IMR-90 (cell line): ENCODE measurements at regions not wholly inside any gene's neighbourhood (a gene's known extent, or its start where the extent isn't known, plus 50 kb on each side); places are given as distances from the start of the nearest gene placed in this dataset.

Experiments used
- BHLHE40 ChIP-seq: fragments of 150-350 bp; IDR thresholded peaks from 2 replicates; pipeline ENCODE4 v1.6.1; 2016; ENCODE audit warnings: mild to moderate bottlenecking, low read depth, low read length
- CEBPB ChIP-seq: IDR thresholded peaks from 2 replicates; pipeline ENCODE4 v1.6.1; 2012; ENCODE audit warnings: low read depth, low read length, improper control_type of control experiment
- CTCF ChIP-seq: conservative IDR thresholded peaks from 2 replicates; pipeline ENCODE4 v1.5.1; 2012; ENCODE audit warnings: mild to moderate bottlenecking, low read depth, low read length, improper control_type of control experiment
- ELK1 ChIP-seq: fragments of 150-350 bp; IDR thresholded peaks from 2 replicates; pipeline ENCODE4 v1.6.1; 2016; ENCODE audit warnings: low read depth, mild to moderate bottlenecking, low read length, moderate library complexity, borderline replicate concordance
- FOS ChIP-seq: fragments of 150-350 bp; IDR thresholded peaks from 2 replicates; pipeline ENCODE4 v1.6.1; 2016; ENCODE audit warnings: low read depth, low read length
- MAZ ChIP-seq: IDR thresholded peaks from 2 replicates; pipeline ENCODE4 v1.6.1; 2012; ENCODE audit warnings: low read depth, mild to moderate bottlenecking, low read length, improper control_type of control experiment, moderate library complexity, borderline replicate concordance
- MXI1 ChIP-seq: IDR thresholded peaks from 2 replicates; pipeline ENCODE4 v1.6.1; 2012; ENCODE audit warnings: low read depth, mild to moderate bottlenecking, low read length, moderate library complexity, borderline replicate concordance
- NFE2L2 ChIP-seq: fragments of 150-350 bp; IDR thresholded peaks from 2 replicates; pipeline ENCODE4 v1.6.1; 2016; ENCODE audit warnings: low read depth, mild to moderate bottlenecking, low read length
- POLR2A ChIP-seq: IDR thresholded peaks from 2 replicates; pipeline ENCODE4 v1.6.1; 2012; ENCODE audit warnings: mild to moderate bottlenecking, low read depth, low read length
- RAD21 ChIP-seq: IDR thresholded peaks from 2 replicates; pipeline ENCODE4 v1.6.1; 2012; ENCODE audit warnings: low read length, improper control_type of control experiment
- RCOR1 ChIP-seq: IDR thresholded peaks from 2 replicates; pipeline ENCODE4 v1.6.1; 2012; ENCODE audit warnings: mild to moderate bottlenecking, low read length, improper control_type of control experiment; ENCODE audit not compliant: insufficient replicate concordance
- RFX5 ChIP-seq: IDR thresholded peaks from 2 replicates; pipeline ENCODE4 v1.8.0; 2012; ENCODE audit warnings: low read depth, mild to moderate bottlenecking, low read length, moderate library complexity
- SMC3 ChIP-seq: fragments of 150-350 bp; IDR thresholded peaks from 2 replicates; pipeline ENCODE4 v1.6.1; 2016; ENCODE audit warnings: low read depth, mild to moderate bottlenecking, antibody characterized with exemption, low read length, moderate library complexity
- USF2 ChIP-seq: fragments of 150-350 bp; IDR thresholded peaks from 2 replicates; pipeline ENCODE4 v1.6.1; 2017; ENCODE audit warnings: mild to moderate bottlenecking, antibody characterized with exemption, low read length, low read depth

DNA sequence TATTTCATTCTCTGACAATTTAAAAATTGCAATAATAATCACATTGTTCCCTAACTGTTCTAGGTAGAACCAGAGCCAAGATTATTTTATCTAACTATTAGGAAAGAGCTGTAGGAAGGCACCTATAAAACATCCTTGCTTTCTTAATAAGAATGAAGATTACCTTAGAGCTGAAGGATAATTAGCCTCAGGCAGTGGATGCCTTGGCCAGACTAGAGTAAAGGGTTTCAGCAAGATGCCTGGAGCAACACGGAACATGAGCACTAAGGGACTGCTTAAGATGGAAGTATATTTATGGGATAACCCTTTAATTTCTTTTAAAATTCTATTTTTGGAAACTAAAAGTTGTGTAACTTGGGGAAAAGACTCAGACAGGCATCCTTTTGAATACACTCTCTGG is 456.6 kb upstream of the RBMS3 start:
- no peak for TF ChIP-seq POLR2A
- no peak for TF ChIP-seq CTCF
- no peak for TF ChIP-seq RCOR1
- no peak for TF ChIP-seq SMC3
- no peak for TF ChIP-seq BHLHE40
- TF ChIP-seq RFX5, result no peak
- TF ChIP-seq USF2, result no peak
- no peak for TF ChIP-seq MAZ
- TF ChIP-seq NFE2L2, result no peak
- TF ChIP-seq MXI1, result no peak
- no peak for TF ChIP-seq RAD21
- no peak for TF ChIP-seq FOS
- no peak for TF ChIP-seq CEBPB
- TF ChIP-seq ELK1, result no peak
